Gastroesophageal sphincter (tissue), 3 donors: ENCODE measurements at regions not wholly inside any gene's neighbourhood (a gene's known extent, or its start where the extent isn't known, plus 50 kb on each side); places are given as distances from the start of the nearest gene placed in this dataset.

ENCODE experiments used
- CTCF ChIP-seq, 4 experiments: fragments of 200-600 bp in 2 of 4; fragments of 450-650 bp in 2 of 4; sonication (generic) in 1 of 4; IDR thresholded peaks; one replicate each; pipeline ENCODE4 v1.5.1; 2017 to 2019; ENCODE audit warnings: antibody characterized with exemption in 4 of 4, mild to moderate bottlenecking in 2 of 4, moderate library complexity in 2 of 4
- EP300 ChIP-seq: sonication (generic); formaldehyde crosslinking; IDR thresholded peaks from one replicate; pipeline ENCODE4 v1.6.1; 2017; ENCODE audit warnings: antibody characterized with exemption, mild to moderate bottlenecking
- POLR2A ChIP-seq, 2 donors: fragments of 450-650 bp; IDR thresholded peaks; one replicate each; pipeline ENCODE4 v1.6.1; 2017; ENCODE audit warnings: antibody characterized with exemption in 2 of 2, mild to moderate bottlenecking in 2 of 2, moderate library complexity in 1 of 2
- POLR2AphosphoS5 ChIP-seq: sonication (generic); formaldehyde crosslinking; IDR thresholded peaks from one replicate; pipeline ENCODE4 v1.6.1; 2017; ENCODE audit warnings: antibody characterized with exemption

DNA sequence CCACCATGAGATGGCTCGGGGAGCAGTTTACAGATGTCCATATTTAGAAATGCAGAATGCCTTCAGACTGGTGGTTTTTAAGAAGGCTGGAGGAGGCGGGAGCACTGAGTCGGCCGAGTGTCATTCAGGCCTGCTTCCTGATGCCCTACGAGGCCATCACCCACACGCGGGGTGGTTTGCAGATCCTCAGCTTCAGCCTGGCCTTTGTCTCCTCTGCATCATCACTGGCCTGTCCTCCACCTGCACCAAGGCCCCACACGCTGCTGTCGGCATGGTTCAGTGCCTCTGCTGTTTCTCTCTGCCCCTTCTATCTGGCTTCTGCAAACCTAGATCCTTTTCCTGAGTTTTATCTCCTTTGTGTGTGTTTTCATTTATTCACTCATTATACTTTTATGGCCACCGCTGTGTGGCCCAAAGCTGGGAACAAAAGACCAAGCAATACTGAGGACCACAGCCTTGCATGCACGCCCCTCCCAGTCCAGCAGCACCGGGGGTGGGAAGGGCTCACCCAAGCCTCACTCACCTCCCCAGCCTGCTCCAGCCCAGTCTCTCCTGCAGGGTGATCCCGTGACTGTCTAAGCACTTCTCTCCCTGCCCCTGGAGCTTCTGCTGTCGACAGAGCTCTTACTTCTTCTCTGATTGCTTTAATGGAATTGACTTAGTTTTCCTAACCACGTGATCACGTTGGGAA lies 240.8 kb downstream of the TEX29 start:
- TF ChIP-seq CTCF (IDR thresholded peaks at IDR 0.05): no peak
- no peak for TF ChIP-seq POLR2A (IDR thresholded peaks at IDR 0.05)
- no peak for TF ChIP-seq EP300
- TF ChIP-seq POLR2AphosphoS5: no peak
